ENCODE measurements at regions not wholly inside any gene's neighbourhood (a gene's known extent, or its start where the extent isn't known, plus 50 kb on each side); places are given as distances from the start of the nearest gene placed in this dataset.

DNA sequence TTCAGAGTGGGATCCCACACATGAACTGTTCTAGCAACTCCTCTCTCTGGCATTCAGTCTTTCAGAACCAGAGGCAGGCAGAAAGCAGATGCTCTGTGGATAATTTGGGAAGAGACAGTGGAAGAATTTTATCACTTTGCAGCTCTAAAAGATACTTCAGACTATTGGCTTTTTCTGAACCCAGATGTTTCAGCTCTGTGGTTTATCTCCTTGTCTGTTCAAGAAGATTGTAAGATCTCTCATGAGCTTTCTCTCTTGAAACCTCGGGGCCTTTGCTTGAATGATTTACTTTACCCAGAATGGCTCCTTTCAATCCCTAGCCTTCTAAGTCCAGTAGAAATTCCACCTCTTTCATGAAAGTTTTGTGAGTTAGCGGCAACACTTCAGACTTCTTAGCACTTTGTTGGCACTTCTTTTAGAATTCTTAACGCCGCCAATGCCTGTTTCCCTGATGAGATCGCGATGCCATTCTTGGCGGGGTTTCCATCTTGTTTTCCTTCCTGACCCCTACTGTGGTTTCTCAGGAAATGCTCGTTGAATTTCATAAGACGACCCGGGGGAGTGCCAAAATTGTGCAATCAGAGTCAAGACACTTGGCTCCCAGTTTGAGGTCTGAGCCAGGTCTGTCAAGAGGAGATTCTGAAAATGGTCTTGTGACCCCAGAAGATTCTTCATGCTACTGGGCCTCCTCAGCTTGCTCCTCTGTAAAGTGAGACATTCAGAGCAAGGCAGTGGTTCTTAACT, 107.0 kb upstream of the PRICKLE1 start:
- no peak for DNase-seq (ENCODE audit: extremely low read depth, low read depth)

DNA sequence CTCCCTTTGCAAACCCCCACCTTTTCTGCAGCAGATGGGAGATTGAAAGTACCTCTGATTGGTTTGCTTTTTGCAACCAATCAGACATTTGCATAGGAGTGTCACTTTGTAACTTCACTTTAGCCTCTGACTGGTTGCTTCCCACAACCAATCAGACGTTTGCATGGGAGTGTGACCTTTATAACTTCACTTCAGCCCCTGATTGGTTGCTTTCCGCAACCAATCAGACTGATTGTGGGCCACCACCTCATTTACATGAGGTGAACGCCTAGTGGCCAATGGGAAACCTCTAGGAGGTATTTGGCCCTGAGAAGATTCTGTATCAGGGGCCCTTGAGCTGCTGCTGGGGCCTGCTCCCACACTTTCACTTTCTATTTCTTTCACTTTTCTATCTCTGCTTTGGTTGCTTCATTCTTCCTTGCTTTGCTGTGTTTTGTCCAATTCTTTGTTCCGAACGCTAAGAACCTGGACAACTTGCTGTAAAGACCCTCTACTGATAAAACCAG, 106.0 kb upstream of the PRICKLE1 start:
- no peak for DNase-seq (ENCODE audit: extremely low read depth, low read depth)

DNA sequence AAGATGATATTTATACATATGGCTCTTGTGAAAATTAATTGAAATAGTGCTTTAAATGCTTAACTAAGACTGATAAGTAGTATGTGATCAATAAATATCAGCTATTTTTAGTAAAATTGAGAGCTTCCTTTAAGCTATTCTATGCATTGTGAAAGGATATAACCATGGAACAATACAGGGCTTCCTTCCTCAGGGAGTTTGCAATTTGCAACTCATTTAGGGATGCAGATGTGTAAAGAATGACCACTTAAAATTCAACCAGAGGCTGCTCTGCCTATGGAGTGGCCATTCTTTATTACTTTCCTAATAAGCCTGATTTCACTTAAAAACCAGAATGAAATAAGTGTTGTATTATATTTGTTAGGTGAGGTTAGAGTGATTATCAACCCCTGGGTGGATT, 103.2 kb upstream of the PRICKLE1 start:
- no peak for DNase-seq (ENCODE audit: extremely low read depth, low read depth)

DNA sequence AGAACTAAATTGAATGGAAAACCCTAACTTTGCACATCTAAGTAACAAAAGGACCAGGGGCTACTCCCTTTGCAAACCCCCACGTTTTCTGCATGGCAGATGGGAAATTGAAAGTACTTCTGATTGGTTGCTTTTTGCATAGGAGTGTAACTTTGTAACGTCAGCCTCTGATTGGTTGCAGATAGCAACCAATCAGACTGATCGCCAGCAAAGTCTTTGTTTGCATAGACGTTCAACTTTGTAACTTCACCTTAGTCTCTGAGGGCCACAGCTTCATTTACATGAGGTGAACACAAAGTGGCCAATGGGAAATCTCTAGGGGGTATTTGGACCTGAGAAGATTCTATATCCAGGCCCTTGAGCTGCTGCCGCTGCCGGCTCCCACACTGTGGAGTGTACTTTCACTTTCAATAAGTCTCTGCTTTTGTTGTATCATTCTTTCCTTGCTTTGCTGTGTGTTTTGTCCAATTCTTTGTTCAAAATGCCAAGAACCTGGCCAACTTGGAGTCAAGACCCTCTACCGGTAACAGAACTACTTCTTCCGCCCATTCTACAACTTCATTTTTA, 102.5 kb upstream of the PRICKLE1 start:
- peak; percentile 54 for DNase-seq (ENCODE audit: extremely low read depth, low read depth)

DNA sequence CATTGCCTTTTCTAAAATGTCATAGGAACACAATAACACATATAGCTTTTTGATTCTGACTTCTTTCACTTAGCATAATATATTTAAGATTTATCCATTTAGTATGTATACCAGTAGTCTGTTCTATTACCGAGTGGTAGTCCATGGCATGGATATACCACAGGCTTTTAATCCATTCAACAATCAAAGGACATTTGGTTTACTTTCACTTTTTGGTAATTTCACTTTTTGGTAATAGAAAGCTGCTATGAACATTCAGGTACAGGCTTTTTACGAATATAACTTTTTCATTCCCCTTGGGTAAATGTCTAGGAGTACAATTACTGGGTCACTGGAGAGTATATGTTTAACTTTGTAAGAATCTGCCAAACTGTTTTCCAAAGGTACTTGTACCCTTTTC, 100.7 kb upstream of the PRICKLE1 start:
- no peak for DNase-seq (ENCODE audit: extremely low read depth, low read depth)

DNA sequence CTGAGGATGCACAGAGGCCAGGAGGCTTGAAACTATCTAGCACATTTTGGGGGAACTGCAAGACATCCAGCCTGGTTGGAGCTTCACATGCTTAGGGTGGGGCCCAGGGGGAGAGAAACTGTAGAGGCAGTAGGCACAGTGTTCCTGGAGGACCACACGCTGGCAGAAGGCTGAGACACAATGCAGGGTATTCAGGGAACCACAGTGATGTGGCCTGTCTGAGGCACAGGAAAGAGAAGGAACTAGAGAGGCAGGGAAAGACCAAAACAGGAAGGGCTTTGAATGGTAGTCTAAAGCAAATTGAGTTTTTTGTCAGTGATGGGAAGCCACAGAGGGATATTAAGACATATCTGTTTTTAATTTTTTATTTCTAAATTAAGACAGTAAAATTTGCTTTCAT, 100.2 kb upstream of the PRICKLE1 start:
- DNase-seq (ENCODE audit: extremely low read depth, low read depth): no peak

DNA sequence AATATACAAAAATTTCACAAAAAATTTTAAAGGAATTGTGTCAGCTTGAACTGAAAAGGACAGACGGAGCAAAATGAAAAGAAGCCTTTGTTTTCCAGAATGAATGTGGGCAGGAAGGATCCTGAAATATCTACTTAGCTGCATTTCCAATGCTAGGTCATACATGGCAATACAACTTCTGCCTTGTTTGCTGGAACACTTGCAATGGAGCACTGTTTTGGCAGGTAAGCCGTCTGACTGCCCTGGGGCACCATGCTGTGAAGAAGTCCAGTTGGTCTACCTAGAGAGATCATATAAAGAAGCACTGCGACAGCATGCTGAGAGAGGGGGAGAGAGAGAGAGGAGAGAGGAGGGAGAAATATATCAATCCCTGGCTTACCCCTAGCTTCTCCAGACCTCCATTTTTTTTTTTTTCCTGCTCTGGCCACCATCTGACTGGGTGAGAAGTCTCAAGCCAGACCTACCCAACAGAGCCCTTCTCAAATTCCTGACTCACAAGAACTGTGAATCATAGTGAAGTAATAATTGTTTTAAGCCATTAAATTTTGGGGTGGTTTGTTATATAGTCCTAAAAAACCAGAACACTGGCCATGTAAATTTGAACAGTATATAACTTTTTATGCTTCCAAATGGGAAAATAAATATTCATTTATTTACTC, 97.1 kb upstream of the PRICKLE1 start:
- DNase-seq (ENCODE audit: extremely low read depth, low read depth): no peak

DNA sequence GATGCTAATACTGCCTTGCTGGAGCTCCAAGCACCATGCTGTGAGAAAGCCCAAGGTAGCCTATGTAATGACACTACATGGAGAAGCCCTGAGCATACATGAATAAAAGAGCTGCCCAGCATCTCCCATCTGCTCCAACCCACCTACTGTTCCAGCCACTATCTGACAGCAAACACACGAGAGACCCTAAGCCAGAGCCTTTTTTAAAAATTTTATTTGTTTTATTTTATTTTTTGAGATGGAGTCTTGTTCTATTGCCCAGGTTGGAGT, 95.2 kb upstream of the PRICKLE1 start:
- DNase-seq (ENCODE audit: extremely low read depth, low read depth): no peak

DNA sequence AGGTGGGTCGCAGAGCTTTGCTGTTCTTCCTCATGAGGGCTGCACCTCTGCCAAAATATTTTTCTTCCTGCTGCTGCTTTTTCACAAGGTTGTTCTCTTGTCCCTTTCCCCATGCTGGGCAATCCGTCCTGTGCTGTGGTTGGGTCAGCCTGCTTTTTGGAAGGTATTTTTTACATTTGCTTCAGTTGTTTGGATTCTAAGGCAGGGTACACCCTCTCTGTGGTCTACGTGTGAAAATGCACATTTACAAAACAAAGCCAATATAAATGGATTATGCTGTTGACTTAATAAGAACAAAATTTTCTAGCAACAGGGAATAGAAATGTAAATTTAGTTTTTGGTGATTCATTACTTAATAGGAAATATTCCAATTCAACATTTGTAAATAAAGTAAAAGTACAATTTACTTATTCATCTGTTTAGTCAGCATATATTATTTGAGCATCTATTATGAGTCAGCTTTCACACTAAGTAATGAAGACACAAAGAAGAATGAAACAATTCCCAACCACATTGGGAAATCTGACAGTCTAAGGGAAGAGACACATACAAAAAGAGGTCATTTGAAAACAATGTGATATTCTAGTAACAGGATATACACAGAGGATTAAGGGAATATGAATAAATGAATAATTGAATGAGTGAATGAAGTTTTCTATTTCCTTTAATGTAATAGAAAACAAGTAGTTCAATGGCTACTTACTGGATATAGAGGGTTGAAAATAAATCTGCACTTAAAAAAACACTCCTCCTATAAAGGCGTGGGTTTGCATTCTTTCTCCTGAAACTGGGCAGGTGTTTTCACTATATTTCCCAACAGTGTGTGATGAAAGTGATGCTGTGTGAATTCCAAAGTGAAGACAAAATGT, 94.6 kb upstream of the PRICKLE1 start:
- peak; percentile 26 for DNase-seq (ENCODE audit: extremely low read depth, low read depth)

DNA sequence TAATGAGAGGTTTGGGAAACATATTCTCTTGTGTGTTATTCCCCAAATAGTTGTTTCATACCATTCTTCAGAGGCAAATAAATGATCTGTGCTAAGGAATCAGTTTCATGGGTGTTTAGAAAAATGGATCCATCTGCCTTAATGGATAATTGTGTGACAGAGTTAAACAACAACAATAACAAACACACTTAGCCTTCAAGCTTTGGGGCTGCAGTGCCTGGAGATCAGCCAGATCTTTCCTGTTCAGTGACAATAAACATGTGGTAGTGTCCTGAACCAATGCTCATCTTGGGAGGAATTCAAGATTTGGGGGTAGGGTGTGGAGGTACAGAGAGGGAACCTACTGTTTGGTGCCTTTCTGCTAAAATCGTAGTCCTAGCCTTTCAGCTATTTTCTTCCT, 93.7 kb upstream of the PRICKLE1 start:
- no peak for DNase-seq (ENCODE audit: extremely low read depth, low read depth)

DNA sequence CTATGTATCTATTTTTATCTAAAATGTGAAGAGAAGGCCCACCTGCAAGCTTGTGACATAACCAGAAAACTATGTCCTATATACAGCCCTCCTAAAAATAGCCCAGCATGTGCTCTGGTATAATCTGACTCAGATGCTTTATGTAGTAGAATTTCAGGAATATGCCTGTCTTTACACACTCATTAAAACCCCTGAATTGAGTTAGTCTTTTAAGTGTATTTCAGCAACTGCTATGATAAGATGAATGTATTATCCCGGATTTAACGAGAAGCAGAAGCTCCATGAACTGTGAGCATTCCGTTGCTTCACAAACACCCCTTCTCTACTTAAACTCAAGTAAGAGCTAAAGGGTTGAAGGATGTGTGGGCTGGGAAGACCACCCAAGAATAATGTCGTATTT, 89.9 kb upstream of the PRICKLE1 start:
- no peak for DNase-seq (ENCODE audit: extremely low read depth, low read depth)

DNA sequence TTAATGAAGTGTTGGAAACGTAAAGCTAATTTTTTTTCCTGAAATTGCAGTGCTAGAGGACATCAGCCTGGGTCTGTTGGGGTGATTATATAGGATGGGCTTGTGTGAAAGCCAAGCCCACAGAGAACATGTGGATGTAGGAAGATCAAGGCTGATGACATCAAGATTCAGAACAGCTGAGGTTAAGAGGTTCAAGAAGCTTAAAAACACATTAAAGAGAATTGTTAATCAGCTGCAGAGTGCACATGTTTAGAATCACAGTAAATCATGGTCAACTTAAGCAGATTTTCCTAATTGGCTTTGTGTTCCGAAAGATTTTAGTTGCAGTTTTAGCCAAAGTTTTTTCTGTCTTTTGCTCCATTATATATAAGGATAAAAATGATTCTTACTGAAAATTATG, 87.9 kb upstream of the PRICKLE1 start:
- no peak for DNase-seq (ENCODE audit: extremely low read depth, low read depth)

DNA sequence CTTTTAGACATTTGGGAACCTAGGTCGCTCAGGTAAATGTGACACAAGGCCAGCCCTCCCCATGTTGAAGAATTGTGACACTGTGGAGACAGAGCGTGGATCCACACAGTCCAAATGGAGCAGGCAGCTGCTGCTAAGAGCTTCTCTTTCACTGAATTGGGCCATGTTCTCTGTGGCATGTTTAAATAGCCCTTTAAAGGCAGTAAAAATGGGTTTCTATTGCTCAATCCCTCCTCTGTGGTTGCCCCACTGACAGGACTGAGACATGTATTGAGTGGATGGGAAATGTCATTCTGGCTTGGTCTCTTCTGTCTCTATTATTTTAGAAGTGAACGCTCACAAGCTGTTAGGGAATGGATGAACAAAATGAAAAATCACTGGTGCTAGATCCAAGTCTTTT, 84.0 kb upstream of the PRICKLE1 start:
- DNase-seq (ENCODE audit: extremely low read depth, low read depth): no peak

DNA sequence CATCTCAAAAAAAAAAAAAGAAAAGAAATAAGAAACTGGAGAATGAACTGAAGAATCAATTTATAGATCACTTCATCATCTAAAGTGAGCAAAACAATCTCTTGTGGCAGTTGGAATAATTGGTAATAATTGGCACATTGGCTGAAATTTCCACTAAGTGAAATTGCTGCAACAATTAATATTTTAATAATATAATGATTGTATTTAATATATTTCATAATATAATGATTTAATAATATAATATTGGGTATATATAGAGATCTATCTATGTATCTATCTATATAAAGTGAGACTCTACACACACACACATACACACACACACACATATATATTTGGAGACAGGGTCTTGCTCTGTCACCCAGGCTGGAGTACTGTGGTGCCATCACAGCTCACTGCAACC, 81.2 kb upstream of the PRICKLE1 start:
- no peak for DNase-seq (ENCODE audit: extremely low read depth, low read depth)

DNA sequence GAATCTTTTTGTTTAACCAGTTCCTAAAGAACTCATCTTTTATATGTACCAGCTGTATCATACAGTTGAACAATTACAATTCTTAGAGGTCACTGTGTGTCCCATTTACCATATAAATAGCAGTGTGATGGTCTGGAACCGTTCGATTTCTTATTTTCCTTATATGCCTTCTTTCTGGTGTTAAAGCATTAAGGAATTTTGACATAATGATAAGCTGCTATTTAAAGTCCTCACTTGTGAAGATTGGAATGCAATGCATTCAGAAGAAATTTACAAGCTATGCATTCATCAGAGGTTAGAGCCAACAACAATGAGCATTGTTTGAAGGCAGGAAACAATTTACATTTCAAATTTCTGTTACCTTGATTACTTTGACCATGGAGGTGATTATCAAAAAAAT, 80.0 kb upstream of the PRICKLE1 start:
- DNase-seq (ENCODE audit: extremely low read depth, low read depth): no peak

DNA sequence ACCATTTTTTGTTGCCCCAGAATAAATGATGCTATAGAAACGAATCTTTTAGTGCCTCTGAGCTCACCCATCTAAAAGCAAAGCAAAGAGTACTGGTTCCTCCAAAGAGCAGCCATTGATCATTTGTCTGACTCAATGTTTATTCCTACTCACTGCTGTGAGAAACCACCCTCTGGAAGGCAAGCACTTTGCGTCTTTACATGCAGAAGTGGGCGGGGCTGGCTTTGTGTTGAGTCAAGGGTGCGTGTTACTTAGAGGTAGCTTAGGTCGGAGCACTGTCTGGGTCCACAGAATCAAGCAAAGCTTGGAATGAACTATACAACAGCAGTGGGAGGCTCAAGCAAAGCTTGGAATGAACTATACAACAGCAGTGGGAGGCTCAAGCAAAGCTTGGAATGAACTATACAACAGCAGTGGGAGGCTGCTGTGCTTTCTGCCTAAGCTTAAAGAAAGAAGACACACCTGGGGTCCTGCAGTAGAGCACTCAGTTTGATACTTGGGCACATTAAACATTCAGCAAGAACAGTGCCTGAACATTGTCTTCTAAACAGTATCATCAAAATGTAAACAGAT, 77.2 kb upstream of the PRICKLE1 start:
- DNase-seq (ENCODE audit: extremely low read depth, low read depth): peak; percentile 48

DNA sequence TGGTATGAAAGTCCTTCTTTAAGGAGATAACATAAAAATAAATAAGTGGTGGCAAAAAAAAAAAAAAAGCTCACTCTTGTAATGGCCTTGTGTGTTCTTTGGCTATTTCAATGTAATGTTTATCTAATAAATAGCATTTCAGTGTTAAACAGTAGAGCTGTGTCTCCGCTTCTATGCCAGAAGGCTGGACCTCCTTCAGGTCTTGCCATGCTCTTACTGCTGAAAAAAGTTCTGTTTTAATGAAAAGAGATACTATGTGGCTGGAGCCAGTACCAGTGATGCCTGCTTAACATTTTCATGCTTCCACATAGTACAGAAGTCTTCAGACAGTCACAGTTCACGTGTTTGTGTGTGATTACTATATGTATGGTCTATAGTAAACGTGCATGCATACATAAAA, 74.1 kb upstream of the PRICKLE1 start:
- DNase-seq (ENCODE audit: extremely low read depth, low read depth): no peak

DNA sequence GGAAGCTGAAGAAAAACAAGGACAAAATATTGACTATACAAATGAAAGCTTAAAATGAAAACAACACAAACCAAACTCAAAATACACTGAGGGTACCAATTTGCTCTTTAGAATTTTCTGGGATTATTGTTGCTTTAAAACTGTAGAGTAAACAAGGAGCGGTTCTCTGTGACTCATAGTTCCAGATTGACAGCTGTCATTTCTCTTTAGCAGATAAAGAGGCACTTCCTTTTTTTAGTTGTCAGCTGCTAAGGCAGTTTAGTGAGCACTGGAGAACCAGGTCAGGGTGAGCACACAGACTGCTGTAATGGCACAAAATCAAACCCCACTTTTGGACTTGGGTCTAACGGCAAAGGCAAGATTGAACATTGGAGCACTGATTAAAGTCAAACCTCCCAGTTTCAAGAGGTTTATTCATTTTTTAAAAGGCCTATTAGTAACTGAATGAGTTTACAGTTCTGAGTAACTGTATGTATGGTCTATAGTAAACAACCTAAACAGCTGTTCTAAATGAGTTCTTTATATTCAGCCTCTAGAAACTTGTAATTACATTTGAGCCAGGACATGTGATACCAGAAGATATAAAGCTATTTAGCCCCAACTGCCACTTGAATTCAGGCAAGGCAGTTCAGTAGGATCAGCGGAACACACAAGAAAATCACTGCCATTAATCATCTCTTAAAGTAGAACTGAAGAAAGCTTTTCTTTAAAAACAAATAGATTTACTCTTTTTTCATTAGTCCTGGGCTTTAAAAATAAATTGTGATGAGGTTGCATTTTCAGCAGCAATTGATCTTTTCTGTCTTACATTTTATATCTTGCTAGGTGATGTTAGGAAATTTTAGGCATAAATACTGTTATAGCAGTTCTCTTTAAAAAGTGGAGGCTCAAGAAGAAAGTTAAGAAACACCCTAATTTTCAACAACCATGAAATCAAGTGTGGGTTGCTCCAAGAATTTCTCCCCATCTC, 71.7 kb upstream of the PRICKLE1 start:
- DNase-seq (ENCODE audit: extremely low read depth, low read depth): no peak

DNA sequence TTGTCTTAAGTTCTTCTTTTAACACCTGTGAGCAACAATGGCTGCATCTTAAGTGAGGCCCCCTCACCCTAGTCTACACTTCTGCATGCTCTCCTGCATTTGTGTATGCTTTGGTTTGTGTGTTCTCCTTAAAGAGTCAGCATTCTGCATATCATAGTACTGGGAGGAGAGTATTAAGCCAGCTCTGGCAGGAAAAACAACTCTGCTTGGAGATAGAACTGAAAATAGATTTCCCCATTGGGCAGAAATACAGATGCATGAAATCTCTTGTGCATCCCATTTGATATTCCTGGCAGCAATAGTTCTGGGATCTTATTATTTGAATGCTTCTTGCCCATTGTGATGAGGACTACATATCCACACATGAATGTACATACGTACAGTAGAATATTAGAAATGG, 70.6 kb upstream of the PRICKLE1 start:
- DNase-seq (ENCODE audit: extremely low read depth, low read depth): no peak

DNA sequence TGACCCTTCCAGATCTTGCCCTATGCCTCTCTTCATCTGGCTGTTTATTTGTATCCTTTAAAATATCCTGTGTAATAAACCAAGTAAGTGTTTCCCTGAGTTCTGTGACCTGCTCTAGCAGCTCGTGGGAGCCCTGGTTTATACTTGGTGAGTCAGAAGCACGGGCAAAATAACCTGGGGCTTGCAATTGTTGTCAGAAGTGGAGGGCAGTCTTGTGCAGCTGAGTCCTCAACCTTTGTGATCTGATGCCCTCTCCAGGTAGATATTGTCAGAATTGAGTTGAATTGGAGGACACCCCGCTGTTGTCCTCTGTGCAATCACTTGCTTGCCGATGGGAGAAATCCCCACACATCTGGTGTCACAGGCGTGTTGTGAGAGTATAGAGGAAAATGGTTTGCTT, 62.5 kb upstream of the PRICKLE1 start:
- no peak for DNase-seq (ENCODE audit: extremely low read depth, low read depth)
